ENCODE measurements at regions not wholly inside any gene's neighbourhood (a gene's known extent, or its start where the extent isn't known, plus 50 kb on each side); places are given as distances from the start of the nearest gene placed in this dataset.

DNA sequence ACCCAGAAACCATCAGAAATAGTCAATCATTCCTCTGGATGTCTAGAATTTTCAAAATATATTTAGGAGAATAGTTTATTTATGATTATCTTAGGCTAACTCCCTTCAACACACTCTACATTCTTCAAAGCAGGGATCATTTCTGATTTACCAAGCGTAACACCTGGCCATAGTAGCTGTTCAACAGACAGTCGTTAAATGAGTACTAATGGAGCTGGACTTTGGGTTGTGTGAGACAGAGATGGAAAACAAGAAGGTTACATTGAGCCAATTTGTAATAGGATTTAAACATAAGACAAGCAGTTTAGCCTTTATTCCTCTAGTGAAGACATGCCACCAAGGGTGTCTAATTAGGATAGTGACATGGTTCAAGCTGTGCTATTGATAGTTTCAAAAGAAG, 129.2 kb upstream of the ANO3 start:
- no peak for TF ChIP-seq POLR2AphosphoS5 (IDR thresholded peaks at IDR 0.05; ENCODE audit: low read depth)
- TF ChIP-seq, protein P1, sequence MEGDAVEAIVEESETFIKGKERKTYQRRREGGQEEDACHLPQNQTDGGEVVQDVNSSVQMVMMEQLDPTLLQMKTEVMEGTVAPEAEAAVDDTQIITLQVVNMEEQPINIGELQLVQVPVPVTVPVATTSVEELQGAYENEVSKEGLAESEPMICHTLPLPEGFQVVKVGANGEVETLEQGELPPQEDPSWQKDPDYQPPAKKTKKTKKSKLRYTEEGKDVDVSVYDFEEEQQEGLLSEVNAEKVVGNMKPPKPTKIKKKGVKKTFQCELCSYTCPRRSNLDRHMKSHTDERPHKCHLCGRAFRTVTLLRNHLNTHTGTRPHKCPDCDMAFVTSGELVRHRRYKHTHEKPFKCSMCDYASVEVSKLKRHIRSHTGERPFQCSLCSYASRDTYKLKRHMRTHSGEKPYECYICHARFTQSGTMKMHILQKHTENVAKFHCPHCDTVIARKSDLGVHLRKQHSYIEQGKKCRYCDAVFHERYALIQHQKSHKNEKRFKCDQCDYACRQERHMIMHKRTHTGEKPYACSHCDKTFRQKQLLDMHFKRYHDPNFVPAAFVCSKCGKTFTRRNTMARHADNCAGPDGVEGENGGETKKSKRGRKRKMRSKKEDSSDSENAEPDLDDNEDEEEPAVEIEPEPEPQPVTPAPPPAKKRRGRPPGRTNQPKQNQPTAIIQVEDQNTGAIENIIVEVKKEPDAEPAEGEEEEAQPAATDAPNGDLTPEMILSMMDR (IDR thresholded peaks at IDR 0.05; ENCODE audit: insufficient read depth, low read length): no peak
